NAMALWA (cell line): ENCODE measurements at regions not wholly inside any gene's neighbourhood (a gene's known extent, or its start where the extent isn't known, plus 50 kb on each side); places are given as distances from the start of the nearest gene placed in this dataset.
A peak's percentile ranks its signal among the peaks of the same experiment; 100 is the strongest.

ENCODE experiments used
- DNase-seq: peaks from one replicate; pipeline ENCODE4 v3.0.0-alpha.2; 2015; ENCODE audit warnings: low spot score

GRCh38 chr2:172230889-172231401, 128.2 kb upstream of the DLX2 start:
- no peak for DNase-seq

- no peak for DNase-seq
Measured at GRCh38 chr2:172231508-172231907, 128.8 kb upstream of the DLX2 start.

GRCh38 chr2:172232708-172233396, 130.2 kb upstream of the DLX2 start:
- no peak for DNase-seq

GRCh38 chr2:172233987-172234715, 131.5 kb upstream of the DLX2 start:
- no peak for DNase-seq

- no peak for DNase-seq
Measured at GRCh38 chr2:172234716-172235691, 132.3 kb upstream of the DLX2 start.

GRCh38 chr2:172239944-172240590, 137.4 kb upstream of the DLX2 start:
- DNase-seq = no peak

GRCh38 chr2:172241222-172241621, 138.5 kb upstream of the DLX2 start:
- no peak for DNase-seq

GRCh38 chr2:172242471-172242870, 139.8 kb upstream of the DLX2 start:
- DNase-seq = no peak

- no peak for DNase-seq
Measured at GRCh38 chr2:172242961-172243360, 140.3 kb upstream of the DLX2 start.

GRCh38 chr2:172244419-172245130, 141.9 kb upstream of the DLX2 start:
- DNase-seq = no peak

- peak; percentile 14 for DNase-seq
Measured at GRCh38 chr2:172246649-172247048, 143.9 kb upstream of the DLX2 start.

GRCh38 chr2:172247203-172247602, 144.5 kb upstream of the DLX2 start:
- no peak for DNase-seq

- no peak for DNase-seq
Measured at GRCh38 chr2:172248381-172248780, 145.7 kb upstream of the DLX2 start.

GRCh38 chr2:172248785-172249187, 146.1 kb upstream of the DLX2 start:
- no peak for DNase-seq

GRCh38 chr2:172249334-172249733, 146.6 kb upstream of the DLX2 start:
- no peak for DNase-seq

GRCh38 chr2:172249986-172250385, 147.3 kb upstream of the DLX2 start:
- no peak for DNase-seq

- no peak for DNase-seq
Measured at GRCh38 chr2:172251231-172251630, 148.5 kb upstream of the DLX2 start.

GRCh38 chr2:172252154-172252553, 149.5 kb upstream of the DLX2 start:
- no peak for DNase-seq

GRCh38 chr2:172253190-172254052, 150.7 kb upstream of the DLX2 start:
- no peak for DNase-seq

- DNase-seq = no peak
Measured at GRCh38 chr2:172256886-172257285, 154.2 kb upstream of the DLX2 start.
